Ovary (tissue), 3 donors: ENCODE measurements at regions not wholly inside any gene's neighbourhood (a gene's known extent, or its start where the extent isn't known, plus 50 kb on each side); places are given as distances from the start of the nearest gene placed in this dataset.

Experiments used
- CTCF ChIP-seq, 3 donors: fragments of 450-650 bp in 2 of 3; fragments of 200-600 bp in 1 of 3; IDR thresholded peaks; one replicate each; pipeline versions ENCODE4 v1.5.1 to v1.8.0; 2016 to 2022; ENCODE audit warnings: antibody characterized with exemption in 3 of 3, mild to moderate bottlenecking in 1 of 3
- POLR2A ChIP-seq: fragments of 450-650 bp; IDR thresholded peaks from one replicate; pipeline ENCODE4 v1.6.1; 2017; ENCODE audit warnings: antibody characterized with exemption, mild to moderate bottlenecking, moderate library complexity
- donor health status: DM: no; HTN: no; CAD: no.

GRCh38 chr7:46970131-46970430, 611.8 kb downstream of the TNS3 start:
- no peak for TF ChIP-seq POLR2A
- no peak for TF ChIP-seq CTCF (IDR thresholded peaks at IDR 0.05)
